Astrocyte of the cerebellum (primary cell): ENCODE measurements at regions not wholly inside any gene's neighbourhood (a gene's known extent, or its start where the extent isn't known, plus 50 kb on each side); places are given as distances from the start of the nearest gene placed in this dataset.

ENCODE experiments used
- DNase-seq: peaks from one replicate; pipeline ENCODE4 v3.0.0-alpha.2; 2011; ENCODE audit warnings: low read depth
- H3K4me3 ChIP-seq: 2 replicates; pipeline ENCODE4 v1.5.1; 2011; ENCODE audit warnings: mild to moderate bottlenecking, low read depth, low read length, moderate library complexity
- in situ Hi-C: cut with HindIII; loops from 2 replicates; pipeline ENCODE4 v1.10.0; 2017; ENCODE audit warnings: low sequenced_read_pairs
- TF ChIP-seq, protein P1 (sequence below): IDR thresholded peaks from 2 replicates; pipeline ENCODE4 v1.5.1; 2012; ENCODE audit warnings: low read length, low read depth, moderate library complexity, mild to moderate bottlenecking; ENCODE audit errors: missing control alignments

DNA sequence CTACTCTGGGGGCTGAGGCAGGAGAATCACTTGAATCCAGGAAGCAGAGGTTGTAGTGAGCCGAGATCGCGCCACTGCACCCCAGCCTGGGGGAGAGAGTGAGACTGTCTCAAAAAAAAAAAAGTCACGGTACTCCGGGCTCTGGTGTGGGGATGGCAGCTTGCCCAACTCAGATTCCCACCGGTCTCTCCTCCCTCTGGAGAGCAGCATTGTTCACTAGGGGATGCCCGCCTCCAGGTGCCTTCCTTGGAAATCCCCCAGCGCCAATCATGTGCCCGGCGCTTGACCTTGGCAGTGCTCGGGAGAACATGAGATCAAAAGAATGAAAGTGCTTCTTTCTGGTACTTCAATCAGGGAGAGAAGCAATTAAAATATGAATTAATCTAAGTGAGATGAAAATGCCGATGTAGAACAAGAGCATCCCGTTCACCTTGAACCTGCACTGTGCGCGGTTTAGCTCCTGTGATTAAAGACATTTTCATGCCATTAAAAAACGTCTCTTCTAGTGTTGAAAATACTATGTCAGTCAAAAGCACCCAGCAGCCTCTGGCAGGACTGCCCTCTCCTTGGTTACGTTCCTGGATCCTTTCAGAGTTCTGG lies 1127.3 kb upstream of the AUTS2 start:
- DNase-seq, result no peak
- TF ChIP-seq, protein P1, sequence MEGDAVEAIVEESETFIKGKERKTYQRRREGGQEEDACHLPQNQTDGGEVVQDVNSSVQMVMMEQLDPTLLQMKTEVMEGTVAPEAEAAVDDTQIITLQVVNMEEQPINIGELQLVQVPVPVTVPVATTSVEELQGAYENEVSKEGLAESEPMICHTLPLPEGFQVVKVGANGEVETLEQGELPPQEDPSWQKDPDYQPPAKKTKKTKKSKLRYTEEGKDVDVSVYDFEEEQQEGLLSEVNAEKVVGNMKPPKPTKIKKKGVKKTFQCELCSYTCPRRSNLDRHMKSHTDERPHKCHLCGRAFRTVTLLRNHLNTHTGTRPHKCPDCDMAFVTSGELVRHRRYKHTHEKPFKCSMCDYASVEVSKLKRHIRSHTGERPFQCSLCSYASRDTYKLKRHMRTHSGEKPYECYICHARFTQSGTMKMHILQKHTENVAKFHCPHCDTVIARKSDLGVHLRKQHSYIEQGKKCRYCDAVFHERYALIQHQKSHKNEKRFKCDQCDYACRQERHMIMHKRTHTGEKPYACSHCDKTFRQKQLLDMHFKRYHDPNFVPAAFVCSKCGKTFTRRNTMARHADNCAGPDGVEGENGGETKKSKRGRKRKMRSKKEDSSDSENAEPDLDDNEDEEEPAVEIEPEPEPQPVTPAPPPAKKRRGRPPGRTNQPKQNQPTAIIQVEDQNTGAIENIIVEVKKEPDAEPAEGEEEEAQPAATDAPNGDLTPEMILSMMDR, result no peak
- no peak overlapping the region for H3K4me3 ChIP-seq
- in situ Hi-C loops, result no loop called here

DNA sequence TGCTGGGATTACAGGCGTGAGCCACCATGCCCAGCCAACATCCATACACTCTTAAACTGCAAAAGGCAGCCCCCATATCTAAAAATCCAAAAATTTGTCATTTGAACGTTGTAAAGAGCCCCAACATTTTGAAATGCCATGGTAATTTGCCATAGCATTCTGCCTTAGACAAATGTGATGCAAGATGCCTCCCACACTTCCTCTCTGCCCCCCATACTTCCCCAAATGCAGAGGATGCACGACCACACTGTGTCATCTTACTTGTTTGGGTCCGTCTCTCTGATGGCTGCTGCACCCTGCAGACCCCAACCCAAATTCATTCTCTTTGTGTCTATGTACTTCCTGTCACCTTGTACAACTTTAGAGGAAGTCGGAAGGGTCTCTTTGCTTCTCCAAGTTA lies 1125.6 kb upstream of the AUTS2 start:
- TF ChIP-seq, protein P1, result no peak
- in situ Hi-C loops, result no loop called here
- no peak overlapping the region for H3K4me3 ChIP-seq
- DNase-seq, result no peak

DNA sequence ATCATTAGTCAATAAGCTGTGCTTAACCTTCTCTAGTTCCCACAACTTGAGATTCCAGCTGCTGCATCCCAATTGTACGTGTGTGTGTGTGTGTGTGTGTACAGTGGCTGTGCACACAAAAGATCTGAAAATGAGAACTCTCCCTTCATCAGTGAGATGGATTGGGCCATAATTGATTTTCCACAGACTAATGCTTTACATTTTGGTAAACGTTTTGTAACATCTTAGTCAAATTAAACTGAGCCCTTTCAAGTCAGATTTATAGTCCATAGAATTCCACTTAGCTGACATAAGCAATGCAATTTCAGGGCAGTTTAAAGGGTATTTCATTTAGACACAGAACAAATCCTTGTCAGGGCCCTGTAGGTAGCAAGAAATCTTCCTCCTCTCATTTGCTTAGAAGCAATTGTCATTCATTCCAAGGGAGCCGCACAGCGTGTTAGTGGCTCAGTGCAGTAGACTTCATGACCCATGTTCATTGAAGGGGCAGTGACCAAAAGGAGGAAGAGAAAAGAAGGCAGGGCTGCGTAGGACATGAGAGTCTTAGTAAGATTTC lies 1123.5 kb upstream of the AUTS2 start:
- H3K4me3 ChIP-seq, result no peak overlapping the region
- TF ChIP-seq, protein P1, result no peak
- DNase-seq, result no peak
- in situ Hi-C loops, result no loop called here

DNA sequence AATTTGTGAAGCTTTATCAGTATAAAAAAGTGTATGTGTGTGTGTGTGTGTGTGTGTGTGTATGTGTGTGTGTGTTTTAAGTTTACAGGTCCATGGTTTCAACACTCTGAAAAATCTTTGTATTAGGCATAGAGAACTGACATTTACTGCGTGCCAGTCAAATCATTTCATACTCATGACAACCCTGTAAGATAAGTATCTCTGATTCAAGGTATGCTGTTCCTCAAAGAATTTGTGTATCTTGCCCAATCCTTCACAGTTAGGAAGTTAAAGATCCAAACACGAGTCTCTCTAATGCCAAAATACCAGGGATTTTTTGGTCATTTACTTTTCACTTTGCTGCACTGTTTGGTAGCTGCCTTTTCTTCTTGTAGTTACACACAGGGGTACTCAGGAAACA lies 1121.3 kb upstream of the AUTS2 start:
- in situ Hi-C loops, result no loop called here
- H3K4me3 ChIP-seq, result no peak overlapping the region
- TF ChIP-seq, protein P1, result no peak
- no peak for DNase-seq

DNA sequence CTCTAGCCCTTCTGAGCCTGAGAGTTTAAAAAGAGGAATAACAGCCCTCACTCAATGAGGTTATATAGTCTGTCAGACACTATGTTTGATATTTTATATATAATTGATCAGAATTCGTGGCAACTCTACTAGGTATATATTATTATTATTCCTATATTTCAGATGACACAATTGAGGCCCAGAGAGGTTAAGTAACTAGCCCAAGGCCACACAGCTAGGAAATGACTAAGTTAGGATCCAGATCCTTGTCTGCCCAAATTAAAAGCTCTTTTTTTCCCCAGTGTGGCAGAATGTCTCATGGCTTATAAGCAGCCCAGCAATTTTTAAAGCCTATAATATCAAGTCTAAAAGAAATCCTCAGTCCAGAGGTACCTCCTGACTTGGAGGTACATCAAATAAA lies 1119.9 kb upstream of the AUTS2 start:
- no peak for DNase-seq
- no peak overlapping the region for H3K4me3 ChIP-seq
- TF ChIP-seq, protein P1, result no peak
- in situ Hi-C loops, result no loop called here

DNA sequence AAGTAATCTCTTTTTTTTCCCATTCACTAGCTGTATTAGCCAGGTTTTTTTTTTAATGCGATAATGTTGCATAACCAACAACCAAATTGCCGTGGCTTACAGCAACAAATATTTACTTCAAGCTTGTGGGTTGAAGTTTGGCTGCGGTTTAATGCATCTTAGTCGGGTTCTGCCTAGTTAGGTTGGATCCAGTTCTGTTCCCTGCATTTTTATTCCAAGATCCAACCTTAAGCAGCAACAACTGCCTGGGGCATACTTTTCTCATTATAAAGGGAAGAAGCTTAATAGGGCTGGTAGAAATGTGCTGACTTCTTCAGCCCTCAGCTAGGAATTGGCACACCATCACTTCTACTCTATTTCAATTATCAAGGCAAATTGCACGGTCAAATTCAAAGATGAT lies 1115.5 kb upstream of the AUTS2 start:
- in situ Hi-C loops, result no loop called here
- H3K4me3 ChIP-seq, result no peak overlapping the region
- TF ChIP-seq, protein P1, result no peak
- DNase-seq, result no peak
